ENCODE measurements at regions not wholly inside any gene's neighbourhood (a gene's known extent, or its start where the extent isn't known, plus 50 kb on each side); places are given as distances from the start of the nearest gene placed in this dataset.

DNA sequence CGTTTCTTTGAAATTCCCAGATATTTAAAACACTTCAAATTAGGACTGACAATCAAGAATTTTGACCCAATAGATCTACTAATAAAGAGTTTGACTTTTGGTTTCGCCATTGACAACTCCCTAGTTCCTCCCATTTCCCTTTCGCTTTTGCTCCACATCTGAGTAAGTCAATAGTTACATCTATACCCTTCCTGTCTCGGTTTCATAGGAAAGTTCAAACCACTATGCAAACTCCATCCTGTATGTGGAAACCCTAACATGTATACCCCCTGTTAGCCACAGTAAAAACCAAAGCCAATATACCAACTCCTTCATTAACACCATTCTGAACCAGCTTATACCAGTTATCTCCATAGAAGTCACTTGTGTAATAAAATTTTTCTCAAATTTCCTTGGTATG lies 311.1 kb downstream of the MMUT start:
- no peak for DNase-seq (ENCODE audit: low read depth)
- no peak overlapping the region for H3K4me3 ChIP-seq (ENCODE audit: low read depth, low read length)
- no peak for TF ChIP-seq POLR2A (IDR thresholded peaks at IDR 0.05; ENCODE audit: extremely low read depth, insufficient read length)
- no peak for TF ChIP-seq MYC (IDR thresholded peaks at IDR 0.05; ENCODE audit: low read depth, low read length)
- TF ChIP-seq, protein P1, sequence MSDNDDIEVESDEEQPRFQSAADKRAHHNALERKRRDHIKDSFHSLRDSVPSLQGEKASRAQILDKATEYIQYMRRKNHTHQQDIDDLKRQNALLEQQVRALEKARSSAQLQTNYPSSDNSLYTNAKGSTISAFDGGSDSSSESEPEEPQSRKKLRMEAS (IDR thresholded peaks at IDR 0.05; ENCODE audit: low read depth, low read length) = no peak
- TF ChIP-seq, protein P2, sequence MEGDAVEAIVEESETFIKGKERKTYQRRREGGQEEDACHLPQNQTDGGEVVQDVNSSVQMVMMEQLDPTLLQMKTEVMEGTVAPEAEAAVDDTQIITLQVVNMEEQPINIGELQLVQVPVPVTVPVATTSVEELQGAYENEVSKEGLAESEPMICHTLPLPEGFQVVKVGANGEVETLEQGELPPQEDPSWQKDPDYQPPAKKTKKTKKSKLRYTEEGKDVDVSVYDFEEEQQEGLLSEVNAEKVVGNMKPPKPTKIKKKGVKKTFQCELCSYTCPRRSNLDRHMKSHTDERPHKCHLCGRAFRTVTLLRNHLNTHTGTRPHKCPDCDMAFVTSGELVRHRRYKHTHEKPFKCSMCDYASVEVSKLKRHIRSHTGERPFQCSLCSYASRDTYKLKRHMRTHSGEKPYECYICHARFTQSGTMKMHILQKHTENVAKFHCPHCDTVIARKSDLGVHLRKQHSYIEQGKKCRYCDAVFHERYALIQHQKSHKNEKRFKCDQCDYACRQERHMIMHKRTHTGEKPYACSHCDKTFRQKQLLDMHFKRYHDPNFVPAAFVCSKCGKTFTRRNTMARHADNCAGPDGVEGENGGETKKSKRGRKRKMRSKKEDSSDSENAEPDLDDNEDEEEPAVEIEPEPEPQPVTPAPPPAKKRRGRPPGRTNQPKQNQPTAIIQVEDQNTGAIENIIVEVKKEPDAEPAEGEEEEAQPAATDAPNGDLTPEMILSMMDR (IDR thresholded peaks at IDR 0.05; ENCODE audit: low read depth, low read length) = no peak

DNA sequence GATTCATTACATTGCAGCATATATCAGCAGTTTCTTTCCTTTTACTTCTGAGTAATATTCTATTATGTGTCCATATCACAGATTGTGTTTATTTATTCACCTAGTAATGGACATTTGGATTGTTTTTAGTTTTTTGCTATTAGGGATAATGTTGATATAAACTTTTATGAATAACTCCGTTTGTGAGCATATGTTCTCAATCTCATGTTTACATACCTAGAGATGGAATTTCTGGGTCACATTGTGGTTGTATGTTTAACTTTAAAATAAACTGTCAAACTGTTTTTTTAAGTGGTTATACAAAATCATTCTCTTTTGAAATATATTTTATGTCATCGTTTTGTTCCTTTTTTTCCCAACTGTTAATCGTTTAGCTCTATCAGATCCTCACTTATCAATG lies 311.6 kb downstream of the MMUT start:
- H3K4me3 ChIP-seq (ENCODE audit: low read depth, low read length) = no peak overlapping the region
- TF ChIP-seq POLR2A (IDR thresholded peaks at IDR 0.05; ENCODE audit: extremely low read depth, insufficient read length) = no peak
- no peak for TF ChIP-seq MYC (IDR thresholded peaks at IDR 0.05; ENCODE audit: low read depth, low read length)
- TF ChIP-seq, protein P2 (IDR thresholded peaks at IDR 0.05; ENCODE audit: low read depth, low read length) = no peak
- TF ChIP-seq, protein P1 (IDR thresholded peaks at IDR 0.05; ENCODE audit: low read depth, low read length) = no peak
- DNase-seq (ENCODE audit: low read depth) = no peak

- DNase-seq (ENCODE audit: low read depth) = no peak
- no peak overlapping the region for H3K4me3 ChIP-seq (ENCODE audit: low read depth, low read length)
- TF ChIP-seq, protein P1 (IDR thresholded peaks at IDR 0.05; ENCODE audit: low read depth, low read length) = no peak
- TF ChIP-seq, protein P2 (IDR thresholded peaks at IDR 0.05; ENCODE audit: low read depth, low read length) = no peak
- no peak for TF ChIP-seq POLR2A (IDR thresholded peaks at IDR 0.05; ENCODE audit: extremely low read depth, insufficient read length)
- TF ChIP-seq MYC (IDR thresholded peaks at IDR 0.05; ENCODE audit: low read depth, low read length) = no peak
Measured at GRCh38 chr6:49151033-49151432, 312.0 kb downstream of the MMUT start.

DNA sequence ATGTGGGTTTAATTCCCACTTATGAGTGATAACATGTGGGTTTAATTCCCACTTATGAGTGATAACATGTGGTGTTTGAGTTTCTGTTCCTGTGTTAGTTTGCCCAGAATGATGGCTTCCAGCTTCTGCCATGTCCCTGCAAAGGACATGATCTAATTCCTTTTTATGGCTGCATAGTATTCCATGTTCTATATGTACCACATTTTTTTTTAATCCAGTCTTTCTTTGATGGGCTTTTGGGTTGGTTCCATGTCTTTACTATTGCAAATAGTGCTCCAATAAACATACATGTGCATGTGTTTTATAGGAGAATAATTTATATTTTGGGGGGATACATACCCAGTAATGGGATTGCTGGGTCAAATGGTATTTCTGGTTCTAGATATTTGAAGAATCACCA lies 317.8 kb downstream of the MMUT start:
- no peak overlapping the region for H3K4me3 ChIP-seq (ENCODE audit: low read depth, low read length)
- no peak for TF ChIP-seq MYC (IDR thresholded peaks at IDR 0.05; ENCODE audit: low read depth, low read length)
- TF ChIP-seq, protein P1 (IDR thresholded peaks at IDR 0.05; ENCODE audit: low read depth, low read length) = no peak
- TF ChIP-seq, protein P2 (IDR thresholded peaks at IDR 0.05; ENCODE audit: low read depth, low read length) = no peak
- TF ChIP-seq POLR2A (IDR thresholded peaks at IDR 0.05; ENCODE audit: extremely low read depth, insufficient read length) = no peak
- no peak for DNase-seq (ENCODE audit: low read depth)

DNA sequence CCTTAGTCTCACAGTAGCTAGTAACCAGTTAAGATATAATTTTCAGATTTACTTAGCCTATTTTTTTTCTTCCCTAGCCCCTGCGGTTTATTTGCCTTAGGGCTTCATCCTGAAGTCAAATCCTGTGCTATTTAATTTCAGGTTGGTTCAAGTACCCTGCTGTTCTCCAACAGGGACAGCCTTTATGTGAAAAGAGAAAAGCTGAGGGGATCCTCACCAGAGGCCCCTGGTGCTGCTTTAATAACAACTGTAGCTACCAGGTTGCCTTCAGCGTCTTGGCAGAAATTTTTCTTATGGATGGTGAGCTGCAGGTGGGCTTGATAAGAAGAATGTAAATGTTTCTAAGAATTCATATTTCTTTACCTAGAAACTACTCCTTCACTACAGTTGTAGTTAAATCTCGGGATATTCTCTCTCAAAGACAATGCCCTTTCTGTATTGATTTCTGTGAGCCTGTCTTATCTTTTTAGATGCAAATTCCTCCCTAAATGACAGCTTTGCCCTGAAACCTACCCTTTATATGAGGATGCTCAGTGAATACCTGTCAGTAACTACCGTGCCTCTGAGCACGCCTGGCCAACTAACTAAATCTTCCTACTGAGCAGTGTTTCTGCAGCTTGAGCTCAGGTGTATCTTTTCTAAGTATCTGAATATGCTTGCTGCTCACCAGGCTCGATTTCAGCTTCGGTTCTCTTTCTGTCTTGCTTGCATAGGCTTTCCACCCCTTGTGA lies 320.5 kb downstream of the MMUT start:
- no peak for DNase-seq (ENCODE audit: low read depth)
- H3K4me3 ChIP-seq (ENCODE audit: low read depth, low read length) = no peak overlapping the region

More for the DNA sequence above, 320.5 kb downstream of the MMUT start:
- TF ChIP-seq POLR2A (IDR thresholded peaks at IDR 0.05; ENCODE audit: extremely low read depth, insufficient read length) (no peak), MYC (IDR thresholded peaks at IDR 0.05; ENCODE audit: low read depth, low read length) (no peak)
- TF ChIP-seq, protein P2 (IDR thresholded peaks at IDR 0.05; ENCODE audit: low read depth, low read length) = no peak
- TF ChIP-seq, protein P1 (IDR thresholded peaks at IDR 0.05; ENCODE audit: low read depth, low read length) = no peak

Measured in NB4 (cell line).